ENCODE measurements at regions not wholly inside any gene's neighbourhood (a gene's known extent, or its start where the extent isn't known, plus 50 kb on each side); places are given as distances from the start of the nearest gene placed in this dataset.

GRCh38 chrX:121320441-121320840 is 273.0 kb downstream of the GLUD2 start:
- TF ChIP-seq CTCF (IDR thresholded peaks at IDR 0.05) (no peak), POLR2AphosphoS5 (IDR thresholded peaks at IDR 0.05) (no peak), POLR2A (IDR thresholded peaks at IDR 0.05) (no peak)
